HCT116 (cell line): ENCODE measurements at regions not wholly inside any gene's neighbourhood (a gene's known extent, or its start where the extent isn't known, plus 50 kb on each side); places are given as distances from the start of the nearest gene placed in this dataset.

Experiments
- CBX3 ChIP-seq: IDR thresholded peaks from 2 replicates; pipeline ENCODE4 v1.6.1; 2012; ENCODE audit warnings: low read depth
- CTCF ChIP-seq, 3 experiments: fragments of 200-600 bp in 1 of 3; sonication (generic) in 1 of 3; IDR thresholded peaks in 2 of 3; conservative IDR thresholded peaks in 1 of 3; 2 replicates each; pipeline ENCODE4 v1.5.1; 2012 to 2017; ENCODE audit warnings: low read depth in 2 of 3, low read length in 2 of 3, antibody characterized with exemption in 1 of 3, borderline replicate concordance in 1 of 3, control low read depth in 1 of 3, mild to moderate bottlenecking in 1 of 3, mixed read lengths in 1 of 3, mixed run types in 1 of 3, moderate library complexity in 1 of 3; ENCODE audit not compliant: insufficient read depth in 1 of 3
- EZH2 ChIP-seq: fragments of 200-600 bp; sonication (generic); IDR thresholded peaks from 2 replicates; pipeline ENCODE4 v1.6.1; 2017; ENCODE audit warnings: antibody characterized with exemption, mixed run types
- POLR2AphosphoS5 ChIP-seq: IDR thresholded peaks from 2 replicates; pipeline ENCODE4 v1.6.1; 2011; ENCODE audit warnings: mild to moderate bottlenecking, low read depth, low read length, moderate library complexity
- SP1 ChIP-seq: IDR thresholded peaks from 2 replicates; pipeline ENCODE4 v1.6.1; 2012; ENCODE audit warnings: low read depth
- SRF ChIP-seq: IDR thresholded peaks from 2 replicates; pipeline ENCODE4 v1.6.1; 2012; ENCODE audit warnings: low read depth
- ZNF274 ChIP-seq: fragments of 200-500 bp; sonication (Bioruptor generic); IDR thresholded peaks from 2 replicates; pipeline ENCODE4 v1.6.1; 2014; ENCODE audit warnings: mild to moderate bottlenecking, low read depth, low read length, inconsistent platforms

- TF ChIP-seq CTCF (IDR thresholded peaks at IDR 0.05 in 2 of 3, conservative IDR thresholded peaks at IDR 0.05 in 1 of 3; ENCODE audit: borderline replicate concordance in 1 of 3, insufficient read depth in 1 of 3, low read depth in 2 of 3, low read length in 2 of 3) = no peak
- TF ChIP-seq SRF = no peak
- TF ChIP-seq EZH2 = no peak
- TF ChIP-seq SP1 = no peak
- TF ChIP-seq ZNF274 = no peak
- no peak for TF ChIP-seq POLR2AphosphoS5
- TF ChIP-seq CBX3 = no peak
Observed at GRCh38 chr3:79906106-79906505, 138.3 kb upstream of the ROBO1 start.
